Cardiac muscle cell (in vitro differentiated cells and primary cell): ENCODE measurements at regions not wholly inside any gene's neighbourhood (a gene's known extent, or its start where the extent isn't known, plus 50 kb on each side); places are given as distances from the start of the nearest gene placed in this dataset.

Source experiments
- DNase-seq, 2 donors: peaks; one replicate each; pipeline versions ENCODE4 v3.0.0 to v3.0.0-alpha.2; 2010 to 2017; ENCODE audit warnings: low read depth in 1 of 2, low spot score in 1 of 2
- H3K27ac ChIP-seq: fragments of 200-600 bp; sonication (generic); 2 replicates; pipeline ENCODE4 v1.5.1; 2016
- H3K27me3 ChIP-seq: fragments of 200-600 bp; sonication (generic); 2 replicates; pipeline ENCODE4 v1.6.0; 2016; ENCODE audit warnings: control low read depth
- H3K36me3 ChIP-seq: fragments of 200-600 bp; sonication (generic); 2 replicates; pipeline ENCODE4 v1.5.1; 2016; ENCODE audit warnings: control low read depth
- H3K4me1 ChIP-seq: fragments of 200-600 bp; sonication (generic); 2 replicates; pipeline ENCODE4 v1.8.1; 2017; ENCODE audit warnings: low read depth, mild to moderate bottlenecking, mixed run types
- H3K4me3 ChIP-seq: fragments of 200-600 bp; sonication (generic); 2 replicates; pipeline ENCODE4 v1.5.1; 2016; ENCODE audit warnings: mild to moderate bottlenecking
- H3K9me3 ChIP-seq: fragments of 200-600 bp; sonication (generic); 2 replicates; pipeline ENCODE4 v1.5.1; 2017; ENCODE audit warnings: low read depth, mild to moderate bottlenecking, control low read depth
- CTCF ChIP-seq: IDR thresholded peaks from 2 replicates; pipeline ENCODE4 v1.5.1; 2012; ENCODE audit warnings: low read depth, mild to moderate bottlenecking, low read length

DNA sequence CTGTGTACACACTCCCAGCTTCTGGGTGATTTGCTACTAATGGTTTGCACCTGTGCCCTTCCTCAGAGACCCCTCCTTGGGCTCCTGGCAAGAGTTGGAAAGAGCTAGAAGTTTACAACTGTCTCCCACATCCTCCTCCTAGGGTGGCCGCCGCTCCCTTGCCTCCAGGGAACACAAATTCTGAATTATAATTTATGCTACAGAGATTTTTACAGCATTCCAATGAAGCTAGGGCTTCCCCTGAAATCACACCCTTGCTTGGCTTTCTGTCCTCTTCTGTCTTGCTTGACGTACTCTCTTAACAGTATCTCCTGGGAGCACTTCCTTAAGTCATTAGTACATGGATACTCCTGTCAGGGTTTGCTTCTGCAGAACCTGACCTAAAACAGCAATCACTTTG, 180.2 kb downstream of the KCNA5 start:
- Histone ChIP-seq H3K4me3 (no peak overlapping the region), H3K27me3 (no peaks in the 10 kb centered on the region), H3K36me3 (no peaks in the 10 kb centered on the region), H3K4me1 (peaks cover 19% of the 10 kb centered on the region), H3K27ac (no peak overlapping the region), H3K9me3 (no peaks in the 10 kb centered on the region)
- DNase-seq, result no peak
- TF ChIP-seq CTCF, result no peak

DNA sequence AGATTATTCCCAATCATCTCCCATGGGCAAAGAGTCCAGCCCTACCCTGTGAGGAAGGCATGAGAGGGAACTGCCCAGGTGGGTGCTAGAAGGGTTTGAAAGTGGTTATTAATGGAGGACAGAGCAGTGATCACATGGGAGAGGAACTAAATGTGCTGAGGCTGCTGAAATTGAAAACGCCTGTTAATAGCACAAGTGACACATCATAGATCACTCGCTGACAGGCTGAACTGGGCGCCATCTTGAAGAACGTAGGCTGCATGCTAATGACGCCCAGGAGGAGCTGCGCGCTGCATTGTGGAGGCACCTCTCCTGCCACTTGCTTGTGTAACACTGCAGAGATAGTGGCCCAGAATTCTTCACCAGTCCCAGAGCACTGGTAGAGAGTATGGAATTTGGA, 182.9 kb downstream of the KCNA5 start:
- H3K27ac ChIP-seq, result no peak overlapping the region
- no peaks in the 10 kb centered on the region for H3K9me3 ChIP-seq
- no peaks in the 10 kb centered on the region for H3K4me1 ChIP-seq
- no peak overlapping the region for H3K4me3 ChIP-seq
- no peak for DNase-seq
- H3K36me3 ChIP-seq, result no peaks in the 10 kb centered on the region
- TF ChIP-seq CTCF, result no peak
- no peaks in the 10 kb centered on the region for H3K27me3 ChIP-seq

- Histone ChIP-seq H3K9me3 (no peaks in the 10 kb centered on the region), H3K27ac (no peak overlapping the region), H3K4me3 (no peak overlapping the region), H3K36me3 (no peaks in the 10 kb centered on the region), H3K4me1 (no peaks in the 10 kb centered on the region), H3K27me3 (no peaks in the 10 kb centered on the region)
- DNase-seq, result no peak
- TF ChIP-seq CTCF, result no peak
Measured at GRCh38 chr12:5227708-5228373, 184.2 kb downstream of the KCNA5 start.

- DNase-seq, result no peak
- Histone ChIP-seq H3K4me3 (no peak overlapping the region), H3K27ac (no peak overlapping the region), H3K27me3 (no peaks in the 10 kb centered on the region), H3K9me3 (no peaks in the 10 kb centered on the region), H3K36me3 (no peaks in the 10 kb centered on the region), H3K4me1 (peaks cover 6% of the 10 kb centered on the region)
- no peak for TF ChIP-seq CTCF
Measured at GRCh38 chr12:5230156-5230555, 186.5 kb downstream of the KCNA5 start.

DNA sequence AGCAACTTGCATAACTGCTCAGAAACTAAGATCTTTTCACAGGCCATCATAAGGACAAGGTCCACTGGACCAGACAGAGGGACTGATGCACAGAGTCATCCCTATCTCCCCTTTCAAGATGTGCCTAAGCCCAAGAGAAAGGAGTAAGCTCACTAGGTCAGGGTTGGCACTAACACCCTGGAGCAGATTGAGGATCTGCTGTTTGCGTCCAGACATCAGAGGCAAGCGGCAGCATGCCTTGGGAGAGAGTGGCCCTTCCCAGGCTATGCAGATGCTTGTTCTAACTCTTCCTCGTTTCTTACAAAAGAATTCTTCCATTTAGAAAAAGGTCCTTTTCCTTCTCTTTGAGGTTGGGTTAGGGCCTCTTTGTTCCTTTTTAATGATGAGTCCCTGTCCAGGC, 187.2 kb downstream of the KCNA5 start:
- no peak for DNase-seq
- Histone ChIP-seq H3K27me3 (no peaks in the 10 kb centered on the region), H3K27ac (no peak overlapping the region), H3K36me3 (no peaks in the 10 kb centered on the region), H3K4me1 (peaks cover 8% of the 10 kb centered on the region), H3K4me3 (no peak overlapping the region), H3K9me3 (no peaks in the 10 kb centered on the region)
- TF ChIP-seq CTCF, result no peak
